Skin epidermis (tissue), 12 donors: ENCODE measurements at regions not wholly inside any gene's neighbourhood (a gene's known extent, or its start where the extent isn't known, plus 50 kb on each side); places are given as distances from the start of the nearest gene placed in this dataset.
"Not testable (repeated sequence)": the region's sequence is repeated elsewhere in the genome, so short reads cannot be mapped to it uniquely, and the experiment has no call there.

Source experiments
- H3K27ac ChIP-seq, 21 experiments: fragments of 200-600 bp; sonication (generic) in 11 of 21; one replicate each; pipeline ENCODE4 v1.5.0; 2020; ENCODE audit warnings: mild to moderate bottlenecking in 3 of 21, inconsistent platforms in 2 of 21, moderate library complexity in 2 of 21
- H3K4me3 ChIP-seq, 7 experiments: fragments of 200-600 bp; sonication (generic) in 2 of 7; one replicate each; pipeline ENCODE4 v1.5.0; 2020; ENCODE audit warnings: inconsistent platforms in 2 of 7, mild to moderate bottlenecking in 2 of 7, moderate library complexity in 1 of 7

DNA sequence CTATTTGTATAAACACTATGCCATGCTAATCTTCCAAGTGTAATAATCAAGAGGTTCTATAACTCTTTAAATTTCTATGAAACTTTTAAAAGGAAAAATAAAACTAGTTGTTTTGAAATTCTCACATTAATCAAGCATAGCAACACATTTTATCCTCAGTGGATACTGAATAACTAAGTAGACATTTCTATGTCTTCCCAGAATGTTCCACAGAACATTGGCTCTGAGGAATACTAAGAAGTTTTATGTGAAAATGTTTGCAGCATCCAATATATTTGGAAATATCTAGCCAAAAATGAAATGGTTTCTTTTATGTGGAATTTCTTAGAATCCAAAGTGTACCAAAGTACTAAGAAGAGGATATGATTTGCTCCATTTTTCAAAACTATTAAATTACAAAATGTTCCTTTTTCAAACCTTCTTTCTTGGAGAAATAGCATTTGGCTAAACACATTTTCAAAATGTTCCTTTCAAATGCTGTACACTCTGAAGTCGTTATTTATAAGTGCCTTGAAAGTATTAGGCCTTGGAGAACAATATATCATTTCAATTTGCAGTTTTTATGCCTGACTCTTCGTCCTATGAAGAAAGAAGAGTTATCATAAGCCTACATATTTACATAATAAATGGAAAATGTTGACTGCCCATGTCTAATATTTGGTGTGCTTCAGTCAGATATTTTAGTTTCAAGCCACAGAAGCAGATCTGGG, 175.6 kb upstream of the COX7C start:
- no peak overlapping the region for H3K4me3 ChIP-seq
- H3K27ac ChIP-seq, result no peak overlapping the region

DNA sequence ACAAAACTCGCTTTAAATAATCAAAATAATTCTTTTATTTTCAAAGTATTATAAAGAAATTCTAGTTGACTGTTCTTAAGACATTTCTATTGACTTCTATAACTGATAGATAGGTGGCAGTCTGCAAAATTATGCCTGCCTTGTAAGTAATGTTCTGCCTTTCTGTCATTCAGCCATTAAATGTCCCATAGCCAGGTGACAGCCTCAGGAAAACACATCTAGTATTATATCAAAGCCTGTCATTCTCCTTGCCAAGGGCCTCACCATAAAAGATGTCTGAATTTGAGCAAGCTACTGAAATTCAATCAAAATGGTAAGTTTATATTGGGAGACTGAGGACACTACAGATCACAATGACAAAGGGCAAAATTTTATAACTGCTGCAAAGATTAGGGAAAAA, 170.4 kb upstream of the COX7C start:
- H3K4me3 ChIP-seq, result no peak overlapping the region
- no peak overlapping the region for H3K27ac ChIP-seq

GRCh38 chr5:86452251-86452650, 165.5 kb upstream of the COX7C start:
- Histone ChIP-seq H3K27ac (no peak overlapping the region), H3K4me3 (no peak overlapping the region)

- H3K4me3 ChIP-seq, result no peak overlapping the region
- no peak overlapping the region for H3K27ac ChIP-seq
These were observed 157.2 kb upstream of the COX7C start for GRCh38 chr5:86460519-86460918.

DNA sequence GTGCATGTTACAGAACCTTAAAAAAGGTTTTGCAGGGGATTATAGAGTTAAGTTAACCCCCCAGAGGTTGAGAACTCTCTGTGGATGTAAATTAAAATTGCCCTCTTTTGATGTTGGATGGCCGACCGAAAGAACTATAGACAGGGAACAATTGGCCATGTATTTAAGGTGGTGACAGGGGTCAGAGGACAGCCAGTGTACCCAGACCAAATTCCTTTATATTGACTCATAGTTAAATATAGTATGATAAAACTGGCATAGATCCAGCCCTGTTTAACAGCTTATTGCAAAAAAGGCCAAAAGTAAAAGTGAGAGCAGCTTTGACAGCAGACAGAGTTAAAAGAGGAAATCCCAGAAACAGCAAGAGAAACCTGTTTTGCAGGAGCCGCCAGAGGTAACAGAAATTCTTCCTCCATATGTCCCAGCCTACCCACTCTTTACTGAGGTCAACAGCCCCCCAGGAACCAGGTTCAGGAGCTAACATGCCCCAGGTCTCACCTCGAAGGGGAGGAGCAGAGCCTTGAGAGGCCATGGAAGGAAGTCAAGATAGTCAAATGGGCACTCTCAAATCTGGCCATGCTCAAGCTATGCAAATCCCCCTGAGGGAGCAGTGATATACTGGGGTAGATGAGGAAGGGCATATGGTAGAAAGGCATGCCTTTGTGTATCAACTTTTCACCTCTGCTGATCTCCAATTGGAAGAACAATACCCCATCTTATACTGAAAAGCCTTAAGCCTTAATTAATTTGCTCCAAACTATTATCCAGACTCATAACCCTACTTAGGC, 156.4 kb upstream of the COX7C start:
- Histone ChIP-seq H3K4me3 (no peak overlapping the region), H3K27ac (no peak overlapping the region)

DNA sequence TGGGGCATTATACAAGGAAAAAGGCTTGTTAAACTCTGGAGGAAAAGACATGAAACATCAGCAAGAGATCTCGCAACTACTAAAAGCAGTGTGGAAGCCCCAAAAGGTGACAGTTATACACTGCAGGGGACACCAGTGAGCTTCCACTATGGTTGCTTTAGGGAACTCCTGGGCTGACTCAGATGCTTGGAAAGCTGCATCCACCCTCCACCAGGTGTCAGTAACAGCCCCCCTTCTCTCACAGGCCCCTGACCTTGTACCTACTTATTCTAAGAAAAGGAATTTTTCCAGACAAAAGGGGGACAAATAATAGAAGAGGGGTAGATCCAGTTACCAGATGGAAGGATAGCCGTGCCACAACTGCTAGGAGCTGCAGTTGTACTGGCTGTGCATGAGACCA, 154.4 kb upstream of the COX7C start:
- Histone ChIP-seq H3K27ac (no peak overlapping the region), H3K4me3 (no peak overlapping the region)

DNA sequence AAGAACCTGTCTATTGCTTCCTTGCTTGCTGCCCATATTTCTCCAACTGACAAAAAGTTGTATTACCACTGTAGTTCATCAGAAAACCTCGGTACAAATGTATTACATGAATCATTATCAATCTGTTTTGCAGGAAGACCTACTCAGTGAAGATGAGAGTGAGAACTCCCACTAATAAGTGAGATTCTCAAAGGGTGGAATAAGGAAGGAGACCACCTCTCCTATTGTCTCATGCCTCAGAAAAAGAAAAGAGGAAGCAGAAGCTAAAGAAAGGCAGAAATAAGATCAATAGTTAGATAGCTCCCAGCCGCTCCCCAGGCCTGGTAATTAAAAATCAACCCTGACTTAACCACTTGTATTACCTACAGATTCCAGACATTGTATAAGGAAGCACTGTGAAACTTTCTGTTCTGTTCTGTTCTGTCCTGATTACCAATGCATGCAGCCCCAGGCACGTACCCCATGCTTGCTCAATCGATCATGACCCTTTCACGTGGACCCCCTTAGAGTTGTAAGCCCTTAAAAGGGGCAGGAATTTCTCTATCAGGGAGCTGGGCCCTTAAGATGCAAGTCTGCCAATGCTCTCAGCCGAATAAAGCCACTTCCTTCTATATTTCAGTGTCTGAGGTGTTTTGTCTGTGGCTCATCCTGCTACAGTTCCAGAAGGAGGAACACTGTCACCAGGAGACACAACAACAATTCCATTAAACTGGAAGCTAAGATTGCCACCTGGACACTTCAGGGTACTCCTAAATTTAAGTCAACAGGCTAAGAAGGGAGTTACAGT, 152.5 kb upstream of the COX7C start:
- H3K4me3 ChIP-seq, result no peak overlapping the region
- no peak overlapping the region for H3K27ac ChIP-seq

GRCh38 chr5:86466721-86467120, 151.0 kb upstream of the COX7C start:
- not testable (repeated sequence) for H3K27ac ChIP-seq, H3K4me3 ChIP-seq

DNA sequence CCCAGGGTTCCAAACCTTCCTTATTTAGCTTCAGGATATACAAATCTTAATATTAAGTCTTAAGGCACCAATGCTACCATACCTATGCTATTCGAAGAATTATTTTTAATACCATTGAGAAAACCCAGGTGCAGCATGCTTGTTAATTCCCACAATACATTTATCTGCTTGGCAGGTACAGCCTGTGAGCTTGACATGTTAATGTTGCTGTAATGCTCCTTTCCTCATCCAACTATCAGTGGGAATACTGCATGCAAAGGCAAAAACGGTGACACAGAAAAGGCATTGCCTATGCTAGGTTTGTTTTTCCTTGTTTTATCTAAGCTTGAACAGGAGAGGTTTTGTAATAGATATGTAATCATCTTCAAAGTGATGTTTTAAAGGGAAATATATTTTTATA, 135.7 kb upstream of the COX7C start:
- Histone ChIP-seq H3K4me3 (no peak overlapping the region), H3K27ac (no peak overlapping the region)

DNA sequence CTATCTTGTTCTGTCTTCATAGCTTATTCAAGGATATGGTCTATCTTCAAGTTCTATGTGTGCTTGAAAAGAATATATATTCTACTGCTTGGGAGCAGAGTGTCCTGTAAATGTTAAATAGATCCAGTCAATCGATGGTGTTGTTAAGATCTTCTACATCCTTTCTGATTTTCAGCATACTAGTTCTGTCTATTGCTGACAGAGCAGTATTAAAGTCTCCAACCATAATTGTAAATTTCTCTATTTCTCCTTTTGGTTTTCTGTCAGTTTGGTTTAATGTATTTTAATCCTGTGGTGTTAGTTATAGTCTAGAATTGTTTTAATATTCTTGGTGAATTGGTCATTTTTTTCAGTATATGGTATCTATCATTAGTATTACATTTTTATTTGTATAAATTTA, 124.0 kb upstream of the COX7C start:
- Histone ChIP-seq H3K4me3 (no peak overlapping the region), H3K27ac (no peak overlapping the region)

- H3K4me3 ChIP-seq, result no peak overlapping the region
- H3K27ac ChIP-seq, result no peak overlapping the region
These were observed 116.8 kb upstream of the COX7C start for GRCh38 chr5:86500947-86501346.

GRCh38 chr5:86507574-86507973, 110.2 kb upstream of the COX7C start:
- no peak overlapping the region for H3K27ac ChIP-seq

GRCh38 chr5:86510330-86510915, 107.3 kb upstream of the COX7C start:
- H3K27ac ChIP-seq, result not testable (repeated sequence)

More at GRCh38 chr5:86507574-86507973, 110.2 kb upstream of the COX7C start:
- H3K4me3 ChIP-seq, result no peak overlapping the region

GRCh38 chr5:86523718-86524117, 94.0 kb upstream of the COX7C start:
- H3K4me3 ChIP-seq, result no peak overlapping the region

More at GRCh38 chr5:86510330-86510915, 107.3 kb upstream of the COX7C start:
- H3K4me3 ChIP-seq, result not testable (repeated sequence)

DNA sequence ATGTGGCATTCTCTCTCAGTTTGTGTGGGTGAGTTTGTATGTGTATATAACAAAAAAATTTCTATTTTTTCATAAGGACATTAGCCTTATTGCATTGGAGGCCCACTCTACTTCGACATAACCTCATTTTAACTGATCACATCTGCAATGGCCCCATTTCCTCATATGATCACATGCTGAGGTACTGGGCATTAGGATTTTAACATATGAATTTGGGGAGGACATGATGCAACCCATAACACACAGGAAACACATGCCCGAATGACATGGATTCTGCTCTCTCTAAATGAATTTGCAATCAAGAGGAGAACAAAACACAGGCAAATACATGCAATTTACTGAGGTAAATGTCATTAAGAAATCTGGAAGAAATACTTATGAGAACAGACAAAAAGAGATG, 92.1 kb upstream of the COX7C start:
- Histone ChIP-seq H3K27ac (no peak overlapping the region), H3K4me3 (no peak overlapping the region)

More at GRCh38 chr5:86523718-86524117, 94.0 kb upstream of the COX7C start:
- no peak overlapping the region for H3K27ac ChIP-seq

DNA sequence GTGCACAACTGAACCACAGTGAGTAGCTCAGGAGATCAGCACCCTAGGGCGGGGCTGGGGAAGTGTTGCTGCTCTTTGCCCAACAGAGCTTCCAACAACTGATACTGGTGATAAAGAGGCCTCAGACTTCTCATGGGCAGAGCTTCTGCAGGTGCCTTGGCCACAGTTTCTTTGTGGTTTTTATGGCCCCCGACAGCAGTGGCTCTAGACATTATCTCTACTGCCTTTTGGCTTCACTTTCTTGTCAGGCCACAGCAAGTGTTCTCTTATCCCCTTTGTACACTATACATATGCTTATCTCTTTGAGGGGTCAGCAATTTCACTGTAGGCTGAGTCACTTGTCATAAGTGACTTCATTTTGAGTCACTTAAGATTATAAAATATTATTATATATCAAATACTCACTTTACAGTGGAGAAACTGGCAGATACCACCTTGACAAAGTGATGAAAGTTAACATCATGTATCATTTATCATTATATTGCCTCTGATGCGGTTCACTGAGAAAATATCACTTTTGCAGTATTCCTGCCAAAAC, 90.9 kb upstream of the COX7C start:
- no peak overlapping the region for H3K27ac ChIP-seq
- H3K4me3 ChIP-seq, result no peak overlapping the region

DNA sequence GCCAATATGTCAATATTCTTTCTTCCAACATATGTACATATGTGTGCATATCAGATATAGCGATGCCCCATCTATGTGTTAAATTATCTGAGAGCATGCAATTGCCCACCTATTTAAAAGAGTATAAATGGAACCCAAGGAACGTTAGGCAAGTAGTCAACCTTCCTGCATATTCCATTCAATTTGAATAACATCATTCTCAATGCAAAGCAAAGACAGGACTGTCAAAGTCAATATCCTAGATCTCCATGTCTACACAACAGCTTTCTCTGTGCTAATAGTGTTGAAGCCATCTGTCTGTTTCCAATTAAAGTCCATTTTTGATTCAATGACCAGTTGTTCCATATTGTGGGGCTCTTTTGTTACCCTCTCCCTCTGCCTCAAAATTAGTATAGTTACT, 85.3 kb upstream of the COX7C start:
- H3K4me3 ChIP-seq, result no peak overlapping the region
- no peak overlapping the region for H3K27ac ChIP-seq

DNA sequence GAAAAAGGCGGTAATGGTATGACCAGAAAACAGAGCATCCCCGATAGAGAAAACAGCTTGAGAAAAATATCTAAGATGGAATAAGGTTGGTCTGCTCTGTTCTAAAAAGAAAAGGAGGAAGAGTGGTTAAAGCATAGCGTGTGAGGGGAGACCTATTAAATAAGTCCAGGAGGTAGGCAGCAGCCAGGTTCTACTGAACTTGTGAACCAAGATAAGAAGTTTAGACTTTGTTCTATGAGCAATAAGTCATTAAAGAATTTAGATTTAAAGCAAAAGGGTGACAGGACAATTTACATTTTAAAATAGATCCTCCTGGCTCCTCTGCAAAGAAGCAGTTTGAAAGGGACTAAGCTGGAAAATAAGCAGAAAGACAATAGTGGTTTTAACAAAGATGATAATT, 81.3 kb upstream of the COX7C start:
- no peak overlapping the region for H3K27ac ChIP-seq
- H3K4me3 ChIP-seq, result no peak overlapping the region

DNA sequence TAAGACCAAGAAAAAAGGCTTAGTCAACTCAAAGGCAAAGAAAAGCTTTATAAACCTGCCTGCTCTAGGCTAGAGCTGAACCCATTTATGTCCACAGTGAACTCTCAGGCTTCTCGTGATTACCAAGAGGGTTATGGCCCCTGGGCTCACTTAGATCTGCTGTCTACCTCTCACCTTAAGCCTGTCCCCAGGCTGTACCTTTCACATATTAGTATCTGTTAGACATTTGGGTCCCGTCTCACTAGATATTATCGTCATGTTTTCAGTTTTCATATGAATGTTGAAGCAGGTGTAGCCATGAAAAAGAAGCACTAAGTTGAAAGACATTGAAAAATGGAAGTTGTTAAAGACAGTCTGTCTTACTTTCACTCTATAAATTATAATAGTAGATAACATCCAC, 75.2 kb upstream of the COX7C start:
- H3K27ac ChIP-seq, result no peak overlapping the region
- H3K4me3 ChIP-seq, result no peak overlapping the region

DNA sequence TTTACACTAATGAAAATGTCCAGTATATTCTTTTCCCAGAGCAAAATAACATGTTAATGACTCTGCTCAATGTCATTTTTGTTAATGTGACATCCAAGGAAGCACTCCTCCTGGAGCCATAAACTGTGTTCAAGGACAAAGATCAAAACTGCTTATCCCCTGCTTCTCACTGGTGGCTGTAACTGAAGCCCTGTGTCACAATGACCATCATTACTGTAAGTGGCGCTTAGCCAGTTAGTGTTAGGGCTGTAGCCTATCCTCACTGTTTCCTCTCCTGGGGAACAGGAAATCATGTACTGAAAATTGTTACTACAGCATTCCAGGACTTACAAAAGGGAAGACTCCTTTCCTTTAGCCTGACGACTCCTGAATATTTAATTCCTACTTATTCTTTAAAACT, 71.7 kb upstream of the COX7C start:
- Histone ChIP-seq H3K27ac (no peak overlapping the region), H3K4me3 (no peak overlapping the region)
